ENCODE measurements at regions not wholly inside any gene's neighbourhood (a gene's known extent, or its start where the extent isn't known, plus 50 kb on each side); places are given as distances from the start of the nearest gene placed in this dataset.

GRCh38 chr6:126461045-126461444, 121.1 kb downstream of the CENPW start:
- Histone ChIP-seq H3K4me3 (no peak overlapping the region), H3K9me3 (replicated peaks in 1 of 3) (peaks cover 0 to 9% (median 0%) of the 10 kb centered on the region in 3 donors), H3K4me1 (replicated peaks in 1 of 2) (no peaks in the 10 kb centered on the region), H3K36me3 (replicated peaks in 1 of 2) (no peaks in the 10 kb centered on the region), H3K27me3 (no peaks in the 10 kb centered on the region), H3K27ac (no peak overlapping the region)
- intact Hi-C loops (cut with DNase I) = no loop called here
- DNase-seq = no peak
- no peak for TF ChIP-seq CTCF (IDR thresholded peaks at IDR 0.05)
- no peak for TF ChIP-seq POLR2A (IDR thresholded peaks at IDR 0.05)
- 69 to 81% (median 73%) methylated on average over 6 of the region's 6 CpGs for WGBS, 4 donors

- TF ChIP-seq POLR2A (IDR thresholded peaks at IDR 0.05) (no peak), CTCF (IDR thresholded peaks at IDR 0.05) (no peak)
- H3K36me3 ChIP-seq (replicated peaks in 1 of 2) = no peaks in the 10 kb centered on the region
- H3K4me3 ChIP-seq = no peak overlapping the region
- H3K27me3 ChIP-seq = no peaks in the 10 kb centered on the region
- WGBS, 4 donors = 50 to 81% (median 64%) methylated on average over 1 of the region's 1 CpG
- H3K9me3 ChIP-seq (replicated peaks in 1 of 3) = peaks cover 0 to 9% (median 0%) of the 10 kb centered on the region in 3 donors
- intact Hi-C loops (cut with DNase I) = no loop called here
- no peak overlapping the region for H3K27ac ChIP-seq
- DNase-seq = no peak
- no peaks in the 10 kb centered on the region for H3K4me1 ChIP-seq (replicated peaks in 1 of 2)
These were observed 124.3 kb downstream of the CENPW start for GRCh38 chr6:126464245-126464644.

GRCh38 chr6:126475449-126475848, 135.5 kb downstream of the CENPW start:
- peaks cover 0 to 4% (median 0%) of the 10 kb centered on the region in 3 donors for H3K9me3 ChIP-seq (replicated peaks in 1 of 3)
- H3K4me1 ChIP-seq (replicated peaks in 1 of 2) = no peaks in the 10 kb centered on the region
- TF ChIP-seq CTCF (IDR thresholded peaks at IDR 0.05) = no peak
- no peak for TF ChIP-seq POLR2A (IDR thresholded peaks at IDR 0.05)
- intact Hi-C loops (cut with DNase I) = no loop called here
- H3K36me3 ChIP-seq (replicated peaks in 1 of 2) = no peaks in the 10 kb centered on the region
- H3K4me3 ChIP-seq = no peak overlapping the region
- H3K27me3 ChIP-seq = no peaks in the 10 kb centered on the region
- DNase-seq = no peak
- no peak overlapping the region for H3K27ac ChIP-seq

- H3K4me1 ChIP-seq (replicated peaks in 1 of 2) = no peaks in the 10 kb centered on the region
- no peaks in the 10 kb centered on the region for H3K27me3 ChIP-seq
- H3K9me3 ChIP-seq (replicated peaks in 1 of 3) = peaks cover 0 to 4% (median 0%) of the 10 kb centered on the region in 3 donors
- no peaks in the 10 kb centered on the region for H3K36me3 ChIP-seq (replicated peaks in 1 of 2)
- H3K4me3 ChIP-seq = no peak overlapping the region
- TF ChIP-seq CTCF (IDR thresholded peaks at IDR 0.05) = no peak
- TF ChIP-seq POLR2A (IDR thresholded peaks at IDR 0.05) = no peak
- no peak overlapping the region for H3K27ac ChIP-seq
- intact Hi-C loops (cut with DNase I) = no loop called here
- 70 to 85% (median 81%) methylated on average over 1 of the region's 1 CpG for WGBS, 4 donors
- no peak for DNase-seq
These were observed 137.8 kb downstream of the CENPW start for GRCh38 chr6:126477678-126478077.
